Hippocampal formation (tissue), 2 donors: ENCODE measurements at regions not wholly inside any gene's neighbourhood (a gene's known extent, or its start where the extent isn't known, plus 50 kb on each side); places are given as distances from the start of the nearest gene placed in this dataset.

Source experiments
- DNase-seq, 2 donors: peaks; one replicate each; lab custom pipeline; 2025; lab: John Stamatoyannopoulos, UW

- DNase-seq = no peak
Observed at GRCh38 chr3:24596626-24597025, 102.0 kb upstream of the THRB start.

GRCh38 chr3:24598695-24599470 is 104.2 kb upstream of the THRB start:
- DNase-seq = no peak

DNA sequence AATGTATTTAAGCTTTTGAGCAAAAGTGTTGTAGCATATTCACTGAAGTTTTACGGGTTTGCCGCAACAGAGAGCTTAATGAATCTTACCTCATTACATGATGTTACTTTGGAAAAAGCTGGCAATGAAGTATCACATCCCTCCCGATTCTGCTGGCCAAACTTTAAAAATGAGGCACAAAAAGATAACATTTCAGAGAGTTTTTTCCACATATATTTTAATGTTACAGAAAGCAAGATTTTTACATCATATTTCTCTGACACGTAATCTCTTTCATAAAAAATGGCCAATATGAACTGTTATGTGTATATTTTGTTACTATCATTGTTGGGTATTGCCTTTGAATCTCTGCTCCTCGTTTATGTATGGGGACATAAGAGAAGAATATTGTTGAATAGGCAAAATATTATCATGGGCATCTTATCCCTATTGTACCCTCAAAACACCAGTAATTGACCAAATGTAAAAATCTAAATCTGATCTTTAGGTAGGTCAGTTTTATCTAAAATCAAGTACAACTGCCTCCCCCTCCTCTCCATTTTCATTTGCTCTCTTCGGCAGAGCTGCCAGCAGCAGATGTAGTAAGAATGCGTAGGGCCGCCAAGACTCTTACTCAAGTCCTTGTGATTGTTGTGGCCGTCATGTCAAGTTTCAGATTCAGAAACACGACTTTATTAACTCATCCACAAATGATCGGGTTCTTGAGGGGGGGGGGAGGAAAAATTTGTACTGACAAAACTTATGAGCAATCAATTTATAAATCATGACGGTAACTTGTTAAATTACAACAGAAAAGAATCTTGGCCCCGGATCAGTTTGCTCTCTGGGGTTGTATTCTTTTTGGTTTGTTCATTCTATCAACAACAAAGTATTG is 106.7 kb upstream of the THRB start:
- no peak for DNase-seq

DNA sequence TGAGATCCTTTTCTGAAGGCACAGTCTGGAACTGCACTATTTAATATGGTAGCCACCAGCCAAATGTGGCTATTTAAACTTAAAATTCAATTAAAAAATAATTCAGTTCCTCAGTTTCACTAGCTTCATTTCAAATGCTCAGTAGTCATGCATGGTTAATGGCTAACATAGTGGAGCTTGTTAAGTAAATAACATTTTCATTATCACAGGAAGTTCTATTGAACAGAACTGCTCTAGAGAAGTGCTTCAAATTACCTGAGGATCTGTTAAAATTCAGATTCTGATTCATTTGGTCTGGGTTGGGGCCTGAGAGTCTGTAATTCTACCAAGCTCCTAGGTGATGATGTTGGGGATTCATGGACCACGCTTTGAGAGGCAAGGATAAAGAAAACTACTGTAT is 109.6 kb upstream of the THRB start:
- no peak for DNase-seq

GRCh38 chr3:24605511-24606028 is 110.9 kb upstream of the THRB start:
- no peak for DNase-seq

GRCh38 chr3:24607281-24607680 is 112.6 kb upstream of the THRB start:
- no peak for DNase-seq

DNA sequence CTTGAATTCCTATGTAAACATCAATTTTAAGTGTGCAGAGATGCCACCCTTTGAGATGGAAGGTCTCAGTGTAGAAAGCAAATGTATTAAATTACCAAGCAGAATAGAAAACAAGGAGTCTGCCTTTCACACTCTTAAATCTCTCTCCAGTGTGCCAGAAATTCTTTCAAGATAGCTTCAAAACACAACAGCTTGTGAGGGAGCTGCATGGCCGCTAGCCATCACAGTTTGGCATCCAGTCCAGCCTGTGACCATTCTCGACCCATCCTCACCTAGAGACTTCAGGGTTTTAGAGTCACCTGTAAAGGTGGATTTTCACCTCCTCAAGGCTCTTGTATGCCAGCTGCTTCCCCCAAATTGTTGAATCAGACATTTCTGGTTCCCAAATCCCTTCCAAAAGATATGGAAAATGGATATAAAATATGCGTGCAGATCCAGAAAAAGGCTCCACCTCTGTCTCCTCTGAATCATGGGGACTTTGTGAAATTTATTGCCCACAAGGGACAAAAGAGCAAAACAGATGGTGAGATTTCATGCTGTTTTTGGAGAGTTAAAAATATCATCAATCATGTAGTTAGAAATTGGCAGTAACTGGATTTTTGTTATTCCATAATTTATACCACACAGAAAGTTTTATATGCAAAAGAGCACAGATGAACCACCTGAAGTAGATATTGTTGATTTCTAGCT is 114.2 kb upstream of the THRB start:
- peak in 1 of 2 donors; percentile 8 for DNase-seq

DNA sequence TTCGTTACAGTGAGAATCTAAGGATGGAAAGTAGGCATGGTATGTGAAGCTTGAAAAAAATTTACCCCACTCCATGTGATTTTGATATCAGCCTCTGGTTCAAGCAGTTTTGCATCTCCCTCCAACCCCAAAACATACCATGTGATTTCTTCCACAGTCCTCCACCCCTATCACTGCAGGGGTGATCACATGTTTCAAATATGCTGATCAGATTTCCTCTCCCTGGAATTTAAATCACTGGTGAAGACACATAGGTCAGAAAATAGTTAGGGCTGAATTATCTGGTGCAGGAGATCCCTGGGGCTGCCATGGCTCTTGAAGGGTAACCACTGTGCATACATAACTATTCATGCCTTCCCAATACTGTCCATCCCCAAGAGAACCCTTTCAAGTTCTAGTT is 119.7 kb upstream of the THRB start:
- DNase-seq = no peak

DNA sequence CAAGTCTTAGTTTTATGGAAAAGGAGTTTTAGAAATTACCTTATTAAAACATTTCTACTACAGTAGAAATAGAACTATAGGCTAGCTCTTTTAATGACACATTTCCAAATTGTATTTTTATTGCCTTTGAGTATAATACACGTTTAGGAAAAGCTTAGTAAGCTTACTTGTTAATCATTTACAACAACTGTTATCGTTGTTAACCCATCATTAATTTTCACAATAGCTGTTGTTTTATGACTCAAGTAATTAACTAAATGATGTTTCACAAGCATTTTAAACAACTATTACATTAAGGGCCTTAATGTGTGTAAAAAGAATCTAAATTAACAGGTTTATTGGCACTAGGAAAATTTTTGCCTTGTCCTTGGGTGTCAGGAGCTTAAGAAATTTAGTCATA is 120.5 kb upstream of the THRB start:
- DNase-seq = no peak

GRCh38 chr3:24616110-24616829 is 121.6 kb upstream of the THRB start:
- no peak for DNase-seq

DNA sequence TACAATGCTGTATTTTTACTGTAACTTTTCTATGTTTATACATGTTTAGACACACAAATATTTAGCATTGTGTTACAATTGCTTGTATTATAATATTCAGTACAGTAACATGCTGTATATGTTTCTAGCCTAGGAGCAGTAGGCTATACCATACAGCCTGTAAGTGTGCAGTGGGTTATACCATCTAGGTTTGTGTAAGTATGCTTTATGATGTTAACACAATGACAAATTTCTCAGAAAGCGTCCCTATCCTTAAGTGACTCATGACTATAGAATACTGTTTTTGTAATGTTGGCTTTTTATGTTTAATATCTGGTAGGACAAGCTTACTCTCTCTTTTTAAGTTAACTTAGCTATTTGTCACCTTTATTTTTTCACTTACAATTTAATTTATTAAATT is 127.5 kb upstream of the THRB start:
- no peak for DNase-seq

- DNase-seq = no peak
Observed at GRCh38 chr3:24622696-24623225, 128.1 kb upstream of the THRB start.

- DNase-seq = no peak
Observed at GRCh38 chr3:24623657-24624056, 129.0 kb upstream of the THRB start.

GRCh38 chr3:24624938-24625681 is 130.5 kb upstream of the THRB start:
- DNase-seq = no peak

- no peak for DNase-seq
Observed at GRCh38 chr3:24628523-24629258, 134.0 kb upstream of the THRB start.

DNA sequence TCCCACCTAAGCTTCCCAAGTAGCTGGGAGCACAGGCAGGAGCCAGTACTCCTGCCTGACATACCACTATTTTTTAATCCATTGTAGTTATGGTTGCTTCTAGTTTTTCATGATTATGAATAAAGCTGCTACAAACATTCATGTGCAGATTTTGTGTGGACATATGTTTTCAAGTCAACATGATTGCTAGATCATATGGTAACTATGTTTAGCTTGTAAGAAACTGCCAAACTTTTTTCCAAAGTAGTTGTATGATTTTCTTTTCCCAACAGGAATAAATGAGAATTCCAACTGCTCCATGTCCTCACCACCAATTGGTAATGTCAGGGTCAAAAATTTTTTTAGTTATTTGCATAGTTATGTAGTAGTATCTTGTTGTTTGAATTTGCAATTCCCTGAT is 136.8 kb upstream of the THRB start:
- no peak for DNase-seq

DNA sequence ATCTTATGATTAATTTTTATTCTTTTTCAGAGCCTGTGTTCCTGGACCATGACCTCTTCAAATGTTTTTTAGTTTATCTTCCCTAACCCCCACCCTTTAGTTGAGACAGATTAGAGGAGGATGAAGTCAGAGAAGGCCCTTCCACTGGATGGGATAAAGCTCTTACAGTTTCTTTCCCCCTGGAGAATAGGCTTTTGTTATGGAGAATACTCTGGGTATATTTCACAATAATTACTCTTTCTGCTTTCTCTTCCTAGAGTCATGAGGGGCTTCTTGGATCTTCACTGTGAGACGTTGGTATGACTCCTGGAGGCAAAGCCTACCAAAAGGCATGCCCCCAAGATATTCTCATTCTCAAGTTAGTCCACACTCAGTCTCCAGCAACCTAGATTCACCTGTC is 144.4 kb upstream of the THRB start:
- no peak for DNase-seq

DNA sequence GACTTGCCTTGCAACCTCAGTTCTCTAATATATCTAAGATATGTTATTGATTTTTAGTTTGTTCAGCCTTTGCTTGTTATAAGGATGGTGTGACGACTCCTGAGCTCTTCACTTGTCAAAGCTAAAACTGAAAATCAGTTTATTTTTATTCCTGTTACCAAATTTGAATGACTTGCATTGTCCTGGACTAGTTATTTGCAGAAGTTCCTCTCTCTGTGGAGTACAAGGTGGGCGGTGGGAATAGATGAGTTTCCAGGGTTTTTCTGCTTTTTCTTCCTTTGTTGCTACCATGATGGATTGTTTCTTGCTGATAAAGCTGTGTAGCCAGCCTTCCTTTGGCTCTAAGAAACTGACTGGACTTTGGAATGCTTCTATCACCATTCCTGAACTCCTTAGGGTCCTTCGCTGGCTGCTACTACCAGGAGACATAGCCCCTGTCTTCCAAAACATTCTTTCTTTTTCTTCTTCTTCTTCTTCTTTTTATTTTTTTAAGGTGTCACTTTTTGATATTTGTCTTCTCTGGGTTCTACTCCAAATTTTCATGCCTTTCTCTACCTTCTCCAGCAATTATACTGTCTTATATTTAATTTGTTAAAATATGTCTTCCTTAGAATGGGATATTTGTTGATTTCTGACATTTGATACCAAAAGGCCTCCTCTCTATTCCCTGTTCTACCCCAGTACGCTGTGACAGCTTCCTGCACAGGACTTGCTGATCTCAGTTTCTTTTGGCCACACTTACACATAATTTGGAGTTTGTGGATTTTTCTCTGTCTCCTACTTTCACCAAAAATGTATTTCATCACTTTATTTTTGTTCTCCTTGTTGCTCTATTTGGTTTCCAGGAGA is 145.1 kb upstream of the THRB start:
- no peak for DNase-seq

- peak in 1 of 2 donors; percentile 14 for DNase-seq
Observed at GRCh38 chr3:24640330-24640877, 145.8 kb upstream of the THRB start.
